ENCODE measurements at regions not wholly inside any gene's neighbourhood (a gene's known extent, or its start where the extent isn't known, plus 50 kb on each side); places are given as distances from the start of the nearest gene placed in this dataset.

DNA sequence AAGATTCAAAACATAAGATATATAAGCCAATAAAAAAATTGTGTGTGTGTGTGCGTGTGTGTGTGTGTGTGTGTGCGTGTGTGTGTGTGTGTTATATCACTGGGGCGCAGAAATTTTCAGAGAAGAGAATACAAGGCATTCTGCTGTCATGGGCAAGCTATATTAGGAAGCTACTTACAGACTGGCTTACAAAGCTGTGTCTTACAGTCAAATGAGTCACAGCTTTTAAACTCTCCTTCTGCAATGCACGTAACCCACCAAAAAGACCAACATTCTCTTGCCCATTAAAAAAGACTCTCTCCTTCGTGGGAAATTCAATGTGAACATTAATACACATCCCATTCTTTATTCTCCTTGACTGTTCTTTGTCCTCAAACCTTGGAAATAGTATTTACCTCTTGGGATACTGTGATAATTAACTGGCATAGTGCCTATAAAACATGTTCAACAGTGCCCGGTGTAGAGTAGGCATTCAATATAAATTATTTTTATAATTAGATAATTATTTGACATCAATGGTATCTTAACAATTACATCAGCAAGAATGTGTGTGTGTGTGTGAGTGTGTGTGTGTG is 860.4 kb upstream of the SOX9 start:
- no peaks in the 10 kb centered on the region for H3K9me3 ChIP-seq (ENCODE audit: insufficient read depth in 2 of 2, low read depth in 1 of 2, low read length in 1 of 2)
- no peak overlapping the region for H3K18ac ChIP-seq (ENCODE audit: extremely low read depth, low read length)
- no peak overlapping the region for H2BK15ac ChIP-seq (ENCODE audit: low read length)
- ChIA-PET POLR2A (ENCODE audit: partially characterized antibody) (no interaction called here), CTCF (ENCODE audit: partially characterized antibody) (interaction anchor here (0.6 to 0.7 kb wide), 2 partner anchors 78 to 497 kb away, joined by 3 read pairs; no protein-coding TSS in a partner anchor)
- 57% methylated on average over 6 of the region's 6 CpGs; no CpG with 5 or more reads in 1 of the 2 experiments for WGBS, 2 experiments (ENCODE audit: extremely low coverage in 1 of 2, insufficient coverage in 1 of 2, insufficient read length in 1 of 2, insufficient replicate concordance in 2 of 2, low coverage in 1 of 2, low lambda C conversion rate in 2 of 2, missing lambda C conversion rate in 1 of 2)
- H3K23me2 ChIP-seq (ENCODE audit: low read depth, low read length) = no peaks in the 10 kb centered on the region
- no peak overlapping the region for H3K4me3 ChIP-seq (ENCODE audit: extremely low read depth in 1 of 4, insufficient read depth in 2 of 4, low read depth in 3 of 4, low read length in 4 of 4)
- no peak overlapping the region for H3K4ac ChIP-seq (replicated peaks; ENCODE audit: insufficient read length, low read depth, low read length)
- no peak overlapping the region for H2AFZ ChIP-seq (ENCODE audit: low read length)
- H3K79me1 ChIP-seq (ENCODE audit: low read depth, low read length) = no peaks in the 10 kb centered on the region
- H2AK5ac ChIP-seq (ENCODE audit: low read depth, low read length) = no peak overlapping the region
- no peak for DNase-seq (ENCODE audit: low read depth in 1 of 2, low spot score in 2 of 2)
- no peak overlapping the region for H3K27ac ChIP-seq (ENCODE audit: low read depth, low read length)
- no peak overlapping the region for H2BK20ac ChIP-seq (ENCODE audit: low read length)
- H3K56ac ChIP-seq (replicated peaks; ENCODE audit: insufficient read length, low read depth, low read length) = no peak overlapping the region
- H4K20me1 ChIP-seq (replicated peaks in 1 of 2; ENCODE audit: control insufficient read depth in 1 of 2, insufficient read depth in 2 of 2, low read length in 2 of 2) = no peaks in the 10 kb centered on the region
- no peak overlapping the region for H3K23ac ChIP-seq (ENCODE audit: insufficient read length)
- no peak overlapping the region for H4K8ac ChIP-seq (ENCODE audit: extremely low read depth, insufficient read depth, low read length)
- H2BK5ac ChIP-seq (ENCODE audit: low read depth, low read length) = no peak overlapping the region
- H3K27me3 ChIP-seq (replicated peaks in 1 of 4; ENCODE audit: control insufficient read depth in 3 of 4, extremely low read depth in 1 of 4, insufficient read depth in 3 of 4, low read length in 3 of 4) = no peaks in the 10 kb centered on the region
- H3K4me2 ChIP-seq (ENCODE audit: insufficient read depth in 1 of 2, low read depth in 2 of 2, low read length in 2 of 2) = no peak overlapping the region
- no peaks in the 10 kb centered on the region for H3K79me2 ChIP-seq (ENCODE audit: control insufficient read depth in 1 of 2, insufficient read depth in 2 of 2, low read length in 2 of 2)
- no peak overlapping the region for H4K5ac ChIP-seq (ENCODE audit: insufficient read length, low read depth, low read length)
- no peak overlapping the region for H2BK12ac ChIP-seq (ENCODE audit: low read depth, low read length)
- no peaks in the 10 kb centered on the region for H3K36me3 ChIP-seq (ENCODE audit: control insufficient read depth in 2 of 4, insufficient read depth in 4 of 4, low read length in 3 of 4)
- FAIRE-seq = no peak
- H2BK120ac ChIP-seq (replicated peaks; ENCODE audit: low read depth, low read length) = no peak overlapping the region
- no peak overlapping the region for H3K9ac ChIP-seq (replicated peaks in 1 of 4; ENCODE audit: extremely low read depth in 1 of 4, low read depth in 3 of 4, low read length in 3 of 4)
- H3K4me1 ChIP-seq (replicated peaks in 1 of 4; ENCODE audit: control insufficient read depth in 3 of 4, insufficient read depth in 4 of 4, low read length in 3 of 4) = no peaks in the 10 kb centered on the region
- H4K91ac ChIP-seq (replicated peaks; ENCODE audit: insufficient read length, low read length) = no peak overlapping the region
- H3K14ac ChIP-seq (ENCODE audit: insufficient read length) = no peak overlapping the region
- TF ChIP-seq PHF8 (conservative IDR thresholded peaks at IDR 0.05; ENCODE audit: low read depth, low read length) (no peak), EZH2 (IDR thresholded peaks at IDR 0.05; ENCODE audit: low read depth, low read length, severe bottlenecking) (no peak), HDAC2 (IDR thresholded peaks at IDR 0.05; ENCODE audit: borderline replicate concordance in 1 of 2, low read depth in 2 of 2, low read length in 2 of 2) (no peak), SIX5 (IDR thresholded peaks at IDR 0.05; ENCODE audit: low read depth, low read length) (no peak), SIN3A (conservative IDR thresholded peaks at IDR 0.05 in 1 of 2, IDR thresholded peaks at IDR 0.05 in 1 of 2; ENCODE audit: low read depth in 1 of 2, low read length in 2 of 2) (no peak), RFX5 (IDR thresholded peaks at IDR 0.05; ENCODE audit: borderline replicate concordance, low read depth, low read length) (no peak)
- TF ChIP-seq, protein P1, sequence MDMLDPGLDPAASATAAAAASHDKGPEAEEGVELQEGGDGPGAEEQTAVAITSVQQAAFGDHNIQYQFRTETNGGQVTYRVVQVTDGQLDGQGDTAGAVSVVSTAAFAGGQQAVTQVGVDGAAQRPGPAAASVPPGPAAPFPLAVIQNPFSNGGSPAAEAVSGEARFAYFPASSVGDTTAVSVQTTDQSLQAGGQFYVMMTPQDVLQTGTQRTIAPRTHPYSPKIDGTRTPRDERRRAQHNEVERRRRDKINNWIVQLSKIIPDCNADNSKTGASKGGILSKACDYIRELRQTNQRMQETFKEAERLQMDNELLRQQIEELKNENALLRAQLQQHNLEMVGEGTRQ (IDR thresholded peaks at IDR 0.05; ENCODE audit: low read length) = no peak
